ENCODE measurements at regions not wholly inside any gene's neighbourhood (a gene's known extent, or its start where the extent isn't known, plus 50 kb on each side); places are given as distances from the start of the nearest gene placed in this dataset.

GRCh38 chr1:143699731-143700130 lies 272.1 kb downstream of the FAM72C start:
- POLR2A ChIA-PET, result no interaction called here
- TF ChIP-seq, protein P1, sequence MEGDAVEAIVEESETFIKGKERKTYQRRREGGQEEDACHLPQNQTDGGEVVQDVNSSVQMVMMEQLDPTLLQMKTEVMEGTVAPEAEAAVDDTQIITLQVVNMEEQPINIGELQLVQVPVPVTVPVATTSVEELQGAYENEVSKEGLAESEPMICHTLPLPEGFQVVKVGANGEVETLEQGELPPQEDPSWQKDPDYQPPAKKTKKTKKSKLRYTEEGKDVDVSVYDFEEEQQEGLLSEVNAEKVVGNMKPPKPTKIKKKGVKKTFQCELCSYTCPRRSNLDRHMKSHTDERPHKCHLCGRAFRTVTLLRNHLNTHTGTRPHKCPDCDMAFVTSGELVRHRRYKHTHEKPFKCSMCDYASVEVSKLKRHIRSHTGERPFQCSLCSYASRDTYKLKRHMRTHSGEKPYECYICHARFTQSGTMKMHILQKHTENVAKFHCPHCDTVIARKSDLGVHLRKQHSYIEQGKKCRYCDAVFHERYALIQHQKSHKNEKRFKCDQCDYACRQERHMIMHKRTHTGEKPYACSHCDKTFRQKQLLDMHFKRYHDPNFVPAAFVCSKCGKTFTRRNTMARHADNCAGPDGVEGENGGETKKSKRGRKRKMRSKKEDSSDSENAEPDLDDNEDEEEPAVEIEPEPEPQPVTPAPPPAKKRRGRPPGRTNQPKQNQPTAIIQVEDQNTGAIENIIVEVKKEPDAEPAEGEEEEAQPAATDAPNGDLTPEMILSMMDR (IDR thresholded peaks at IDR 0.05; ENCODE audit: control extremely low read depth, extremely low read depth, low read depth, missing control alignments), result no peak
- DNase-seq (ENCODE audit: extremely low spot score), result no peak
- CTCF ChIA-PET, result no interaction called here

DNA sequence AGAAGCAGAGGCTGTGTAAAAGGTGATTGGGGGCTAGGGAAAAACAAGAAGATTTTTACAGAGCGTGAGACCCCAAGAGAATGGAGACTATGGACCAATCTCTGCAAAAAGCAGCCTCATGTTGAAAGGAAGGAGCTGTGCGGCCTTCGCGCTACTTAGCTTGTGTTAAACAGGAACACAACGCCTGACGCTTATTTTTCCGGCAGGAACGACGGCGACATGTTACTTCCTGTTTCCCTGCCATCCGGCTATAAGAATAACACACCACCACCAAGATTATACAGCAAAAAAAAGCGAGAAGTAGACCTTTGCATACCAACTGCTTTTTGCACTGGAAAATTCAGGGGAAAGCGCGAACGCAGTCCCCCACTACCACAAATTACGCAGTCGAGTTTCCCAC lies 272.7 kb downstream of the FAM72C start:
- DNase-seq (ENCODE audit: extremely low spot score), result no peak
- TF ChIP-seq, protein P1 (IDR thresholded peaks at IDR 0.05; ENCODE audit: control extremely low read depth, extremely low read depth, low read depth, missing control alignments), result no peak
- ChIA-PET CTCF (no interaction called here), POLR2A (no interaction called here)

GRCh38 chr1:143698016-143698415 lies 273.8 kb downstream of the FAM72C start:
- POLR2A ChIA-PET, result no interaction called here
- DNase-seq (ENCODE audit: extremely low spot score), result no peak
- TF ChIP-seq, protein P1 (IDR thresholded peaks at IDR 0.05; ENCODE audit: control extremely low read depth, extremely low read depth, low read depth, missing control alignments), result no peak

DNA sequence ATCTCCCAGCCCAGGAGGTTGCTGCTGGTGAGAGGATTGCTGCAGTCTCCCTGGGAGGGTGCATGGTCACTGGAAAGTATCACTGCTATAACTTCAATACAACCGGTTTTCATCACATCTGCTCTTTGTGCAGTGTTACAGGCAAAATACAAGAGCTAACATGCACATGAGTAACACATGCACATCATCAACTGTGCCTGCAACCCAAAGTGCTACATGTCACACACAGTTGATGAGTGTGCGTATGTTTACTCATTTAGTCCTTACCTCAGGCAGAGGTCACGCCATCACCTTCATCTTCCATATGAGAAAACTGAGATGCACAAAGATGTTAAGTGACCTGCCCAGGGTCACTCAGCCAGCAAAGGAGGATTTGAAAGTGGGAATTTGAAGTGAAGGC lies 277.7 kb downstream of the FAM72C start:
- DNase-seq (ENCODE audit: extremely low spot score), result no peak
- POLR2A ChIA-PET, result no interaction called here
- CTCF ChIA-PET, result no interaction called here
- TF ChIP-seq, protein P1 (IDR thresholded peaks at IDR 0.05; ENCODE audit: control extremely low read depth, extremely low read depth, low read depth, missing control alignments), result no peak

More at GRCh38 chr1:143698016-143698415, 273.8 kb downstream of the FAM72C start:
- CTCF ChIA-PET, result no interaction called here

DNA sequence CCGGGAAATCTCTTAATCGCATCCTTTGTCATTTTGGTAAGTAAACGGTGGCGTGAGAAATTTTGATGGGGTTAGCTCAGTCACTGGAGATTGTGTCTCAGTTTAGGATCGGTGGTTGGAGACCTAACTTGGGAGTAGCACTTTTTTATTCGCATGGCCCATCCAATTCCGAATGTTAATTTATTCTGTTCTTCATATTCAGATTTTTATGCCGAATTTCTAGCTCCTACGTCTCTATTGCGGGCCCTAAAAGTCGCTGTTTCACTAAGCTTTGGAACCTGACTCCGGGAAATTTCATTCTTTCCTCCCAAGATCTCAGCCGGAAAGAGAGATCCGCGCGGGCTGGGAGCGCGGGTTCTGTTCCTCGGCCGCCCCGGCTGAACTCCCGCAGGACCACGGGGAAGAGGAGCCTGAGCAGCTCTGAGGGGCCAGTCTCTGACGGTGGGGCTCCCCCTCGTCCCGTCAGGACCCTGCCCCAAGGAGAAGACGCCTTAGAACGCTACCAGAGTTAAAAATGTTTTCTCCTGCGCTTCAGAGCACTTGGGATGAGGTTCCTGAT lies 279.7 kb downstream of the FAM72C start:
- TF ChIP-seq, protein P1 (IDR thresholded peaks at IDR 0.05; ENCODE audit: control extremely low read depth, extremely low read depth, low read depth, missing control alignments), result no peak
- POLR2A ChIA-PET, result no interaction called here
- no peak for DNase-seq (ENCODE audit: extremely low spot score)
- CTCF ChIA-PET, result no interaction called here

DNA sequence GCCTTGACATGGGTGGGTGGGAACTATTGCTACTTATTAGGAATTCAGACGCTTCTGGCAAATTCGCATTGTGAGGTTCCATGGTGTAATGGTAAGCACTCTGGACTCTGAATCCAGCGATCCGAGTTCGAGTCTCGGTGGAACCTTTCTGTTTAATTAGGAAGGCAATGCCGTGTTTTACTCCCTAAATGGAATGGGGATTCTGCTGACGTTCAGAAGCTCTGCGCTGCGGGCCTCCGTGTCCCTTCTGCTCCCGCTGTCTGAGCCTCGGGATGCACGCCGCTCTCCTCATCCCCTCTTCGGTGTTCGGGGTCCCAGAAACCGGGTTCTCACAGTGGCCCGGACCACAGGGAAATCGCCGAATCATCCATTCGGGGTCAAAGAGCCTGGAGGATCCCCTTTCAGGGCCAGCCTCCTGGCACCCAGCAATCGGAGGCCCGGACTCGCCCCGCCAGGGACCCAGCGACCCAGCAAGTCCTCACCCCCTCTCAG lies 280.3 kb downstream of the FAM72C start:
- CTCF ChIA-PET, result no interaction called here
- no peak for DNase-seq (ENCODE audit: extremely low spot score)

More for the DNA sequence above, 280.3 kb downstream of the FAM72C start:
- POLR2A ChIA-PET, result no interaction called here
- TF ChIP-seq, protein P1 (IDR thresholded peaks at IDR 0.05; ENCODE audit: control extremely low read depth, extremely low read depth, low read depth, missing control alignments), result no peak

Measured in GM10248 (cell line).